ENCODE measurements at regions not wholly inside any gene's neighbourhood (a gene's known extent, or its start where the extent isn't known, plus 50 kb on each side); places are given as distances from the start of the nearest gene placed in this dataset.

- DNase-seq (ENCODE audit: low read depth in 6 of 9, low spot score in 9 of 9) = no peak
- Histone ChIP-seq H3K36me3 (ENCODE audit: control insufficient read depth in 2 of 2, insufficient read depth in 2 of 2, low read length in 1 of 2) (no peaks in the 10 kb centered on the region), H3K4me1 (ENCODE audit: control insufficient read depth in 2 of 2, insufficient read depth in 2 of 2, low read length in 2 of 2) (no peaks in the 10 kb centered on the region), H3K4me3 (ENCODE audit: low read length in 2 of 2) (no peak overlapping the region), H3K9me3 (ENCODE audit: control insufficient read depth in 2 of 2, insufficient read depth in 1 of 2, low read length in 1 of 2) (peaks cover 0 to 6% of the 10 kb centered on the region in 2 donors), H3K27ac (ENCODE audit: low read depth in 1 of 2, low read length in 1 of 2) (no peak overlapping the region), H3K27me3 (ENCODE audit: control insufficient read depth in 2 of 2, insufficient read depth in 1 of 2, low read length in 1 of 2) (no peaks in the 10 kb centered on the region)
These were observed 725.8 kb upstream of the POM121L12 start for GRCh38 chr7:52309631-52310030.

GRCh38 chr7:52302765-52303520 lies 732.5 kb upstream of the POM121L12 start:
- no peak for DNase-seq (ENCODE audit: low read depth in 6 of 9, low spot score in 9 of 9)
- WGBS = 96% methylated on average over 31 of the region's 31 CpGs
- Histone ChIP-seq H3K4me1 (ENCODE audit: control insufficient read depth in 2 of 2, insufficient read depth in 2 of 2, low read length in 2 of 2) (no peaks in the 10 kb centered on the region), H3K4me3 (ENCODE audit: low read length in 2 of 2) (no peak overlapping the region), H3K27ac (ENCODE audit: low read depth in 1 of 2, low read length in 1 of 2) (no peak overlapping the region), H3K9me3 (ENCODE audit: control insufficient read depth in 2 of 2, insufficient read depth in 1 of 2, low read length in 1 of 2) (peaks cover 2 to 4% of the 10 kb centered on the region in 2 donors), H3K27me3 (ENCODE audit: control insufficient read depth in 2 of 2, insufficient read depth in 1 of 2, low read length in 1 of 2) (no peaks in the 10 kb centered on the region), H3K36me3 (ENCODE audit: control insufficient read depth in 2 of 2, insufficient read depth in 2 of 2, low read length in 1 of 2) (no peaks in the 10 kb centered on the region)

GRCh38 chr7:52297128-52297527 lies 738.3 kb upstream of the POM121L12 start:
- DNase-seq (ENCODE audit: low read depth in 6 of 9, low spot score in 9 of 9) = no peak
- 89% methylated on average over 5 of the region's 5 CpGs for WGBS
- peaks cover 0 to 12% of the 10 kb centered on the region in 2 donors for H3K9me3 ChIP-seq (ENCODE audit: control insufficient read depth in 2 of 2, insufficient read depth in 1 of 2, low read length in 1 of 2)
- H3K4me1 ChIP-seq (ENCODE audit: control insufficient read depth in 2 of 2, insufficient read depth in 2 of 2, low read length in 2 of 2) = no peaks in the 10 kb centered on the region
- H3K27ac ChIP-seq (ENCODE audit: low read depth in 1 of 2, low read length in 1 of 2) = no peak overlapping the region
- H3K27me3 ChIP-seq (ENCODE audit: control insufficient read depth in 2 of 2, insufficient read depth in 1 of 2, low read length in 1 of 2) = no peaks in the 10 kb centered on the region
- H3K36me3 ChIP-seq (ENCODE audit: control insufficient read depth in 2 of 2, insufficient read depth in 2 of 2, low read length in 1 of 2) = no peaks in the 10 kb centered on the region
- no peak overlapping the region for H3K4me3 ChIP-seq (ENCODE audit: low read length in 2 of 2)

GRCh38 chr7:52294942-52295341 lies 740.5 kb upstream of the POM121L12 start:
- no peak for DNase-seq (ENCODE audit: low read depth in 6 of 9, low spot score in 9 of 9)
- no peak overlapping the region for H3K4me3 ChIP-seq (ENCODE audit: low read length in 2 of 2)
- no peaks in the 10 kb centered on the region for H3K4me1 ChIP-seq (ENCODE audit: control insufficient read depth in 2 of 2, insufficient read depth in 2 of 2, low read length in 2 of 2)
- no peaks in the 10 kb centered on the region for H3K36me3 ChIP-seq (ENCODE audit: control insufficient read depth in 2 of 2, insufficient read depth in 2 of 2, low read length in 1 of 2)
- WGBS = 86% methylated on average over 7 of the region's 7 CpGs
- peaks cover 0 to 10% of the 10 kb centered on the region in 2 donors for H3K9me3 ChIP-seq (ENCODE audit: control insufficient read depth in 2 of 2, insufficient read depth in 1 of 2, low read length in 1 of 2)
- no peaks in the 10 kb centered on the region for H3K27me3 ChIP-seq (ENCODE audit: control insufficient read depth in 2 of 2, insufficient read depth in 1 of 2, low read length in 1 of 2)
- H3K27ac ChIP-seq (ENCODE audit: low read depth in 1 of 2, low read length in 1 of 2) = no peak overlapping the region

GRCh38 chr7:52289247-52289646 lies 746.2 kb upstream of the POM121L12 start:
- H3K27ac ChIP-seq (ENCODE audit: low read depth in 1 of 2, low read length in 1 of 2) = no peak overlapping the region
- no peak for DNase-seq (ENCODE audit: low read depth in 6 of 9, low spot score in 9 of 9)
- no peak overlapping the region for H3K4me3 ChIP-seq (ENCODE audit: low read length in 2 of 2)
- peaks cover 0 to 9% of the 10 kb centered on the region in 2 donors for H3K9me3 ChIP-seq (ENCODE audit: control insufficient read depth in 2 of 2, insufficient read depth in 1 of 2, low read length in 1 of 2)
- 91% methylated on average over 2 of the region's 2 CpGs for WGBS
- no peaks in the 10 kb centered on the region for H3K36me3 ChIP-seq (ENCODE audit: control insufficient read depth in 2 of 2, insufficient read depth in 2 of 2, low read length in 1 of 2)
- no peaks in the 10 kb centered on the region for H3K27me3 ChIP-seq (ENCODE audit: control insufficient read depth in 2 of 2, insufficient read depth in 1 of 2, low read length in 1 of 2)
- H3K4me1 ChIP-seq (ENCODE audit: control insufficient read depth in 2 of 2, insufficient read depth in 2 of 2, low read length in 2 of 2) = no peaks in the 10 kb centered on the region

GRCh38 chr7:52287698-52288097 lies 747.7 kb upstream of the POM121L12 start:
- 94% methylated on average over 1 of the region's 1 CpG for WGBS
- Histone ChIP-seq H3K4me1 (ENCODE audit: control insufficient read depth in 2 of 2, insufficient read depth in 2 of 2, low read length in 2 of 2) (no peaks in the 10 kb centered on the region), H3K36me3 (ENCODE audit: control insufficient read depth in 2 of 2, insufficient read depth in 2 of 2, low read length in 1 of 2) (no peaks in the 10 kb centered on the region), H3K9me3 (ENCODE audit: control insufficient read depth in 2 of 2, insufficient read depth in 1 of 2, low read length in 1 of 2) (peaks cover 0 to 9% of the 10 kb centered on the region in 2 donors), H3K4me3 (ENCODE audit: low read length in 2 of 2) (no peak overlapping the region), H3K27ac (ENCODE audit: low read depth in 1 of 2, low read length in 1 of 2) (no peak overlapping the region), H3K27me3 (ENCODE audit: control insufficient read depth in 2 of 2, insufficient read depth in 1 of 2, low read length in 1 of 2) (no peaks in the 10 kb centered on the region)
- DNase-seq (ENCODE audit: low read depth in 6 of 9, low spot score in 9 of 9) = no peak

- no peak overlapping the region for H3K4me3 ChIP-seq (ENCODE audit: low read length in 2 of 2)
- WGBS = 70% methylated on average over 2 of the region's 2 CpGs
- no peaks in the 10 kb centered on the region for H3K36me3 ChIP-seq (ENCODE audit: control insufficient read depth in 2 of 2, insufficient read depth in 2 of 2, low read length in 1 of 2)
- peaks cover 0 to 6% of the 10 kb centered on the region in 2 donors for H3K9me3 ChIP-seq (ENCODE audit: control insufficient read depth in 2 of 2, insufficient read depth in 1 of 2, low read length in 1 of 2)
- no peak overlapping the region for H3K27ac ChIP-seq (ENCODE audit: low read depth in 1 of 2, low read length in 1 of 2)
- no peak for DNase-seq (ENCODE audit: low read depth in 6 of 9, low spot score in 9 of 9)
- no peaks in the 10 kb centered on the region for H3K4me1 ChIP-seq (ENCODE audit: control insufficient read depth in 2 of 2, insufficient read depth in 2 of 2, low read length in 2 of 2)
- no peaks in the 10 kb centered on the region for H3K27me3 ChIP-seq (ENCODE audit: control insufficient read depth in 2 of 2, insufficient read depth in 1 of 2, low read length in 1 of 2)
These were observed 749.7 kb upstream of the POM121L12 start for GRCh38 chr7:52285689-52286088.

- no peak overlapping the region for H3K27ac ChIP-seq (ENCODE audit: low read depth in 1 of 2, low read length in 1 of 2)
- H3K4me3 ChIP-seq (ENCODE audit: low read length in 2 of 2) = no peak overlapping the region
- no peaks in the 10 kb centered on the region for H3K27me3 ChIP-seq (ENCODE audit: control insufficient read depth in 2 of 2, insufficient read depth in 1 of 2, low read length in 1 of 2)
- 46% methylated on average over 3 of the region's 3 CpGs for WGBS
- H3K9me3 ChIP-seq (ENCODE audit: control insufficient read depth in 2 of 2, insufficient read depth in 1 of 2, low read length in 1 of 2) = peaks cover 0 to 3% of the 10 kb centered on the region in 2 donors
- peak in 1 of 9 donors; percentile 8 for DNase-seq (ENCODE audit: low read depth in 6 of 9, low spot score in 9 of 9)
- H3K36me3 ChIP-seq (ENCODE audit: control insufficient read depth in 2 of 2, insufficient read depth in 2 of 2, low read length in 1 of 2) = no peaks in the 10 kb centered on the region
- H3K4me1 ChIP-seq (ENCODE audit: control insufficient read depth in 2 of 2, insufficient read depth in 2 of 2, low read length in 2 of 2) = no peaks in the 10 kb centered on the region
These were observed 752.1 kb upstream of the POM121L12 start for GRCh38 chr7:52283335-52283734.

- no peaks in the 10 kb centered on the region for H3K27me3 ChIP-seq (ENCODE audit: control insufficient read depth in 2 of 2, insufficient read depth in 1 of 2, low read length in 1 of 2)
- H3K36me3 ChIP-seq (ENCODE audit: control insufficient read depth in 2 of 2, insufficient read depth in 2 of 2, low read length in 1 of 2) = no peaks in the 10 kb centered on the region
- H3K4me3 ChIP-seq (ENCODE audit: low read length in 2 of 2) = no peak overlapping the region
- DNase-seq (ENCODE audit: low read depth in 6 of 9, low spot score in 9 of 9) = no peak
- peaks cover 2 to 17% of the 10 kb centered on the region in 2 donors for H3K9me3 ChIP-seq (ENCODE audit: control insufficient read depth in 2 of 2, insufficient read depth in 1 of 2, low read length in 1 of 2)
- 67% methylated on average over 60 of the region's 60 CpGs for WGBS
- H3K27ac ChIP-seq (ENCODE audit: low read depth in 1 of 2, low read length in 1 of 2) = no peak overlapping the region
- H3K4me1 ChIP-seq (ENCODE audit: control insufficient read depth in 2 of 2, insufficient read depth in 2 of 2, low read length in 2 of 2) = no peaks in the 10 kb centered on the region
These were observed 761.5 kb upstream of the POM121L12 start for GRCh38 chr7:52273685-52274610.

Measured in thymus (tissue), 11 donors.